Ishikawa (cell line): ENCODE measurements at regions not wholly inside any gene's neighbourhood (a gene's known extent, or its start where the extent isn't known, plus 50 kb on each side); places are given as distances from the start of the nearest gene placed in this dataset.

Experiments
- CEBPB ChIP-seq: IDR thresholded peaks from 2 replicates; pipeline ENCODE4 v1.6.1; 2012
- RAD21 ChIP-seq: IDR thresholded peaks from 2 replicates; pipeline ENCODE4 v1.6.1; 2012; ENCODE audit warnings: low read depth
- TF ChIP-seq, protein P1 (sequence below): IDR thresholded peaks from 2 replicates; pipeline ENCODE4 v1.6.1; 2012; ENCODE audit warnings: low read depth, mild to moderate bottlenecking

DNA sequence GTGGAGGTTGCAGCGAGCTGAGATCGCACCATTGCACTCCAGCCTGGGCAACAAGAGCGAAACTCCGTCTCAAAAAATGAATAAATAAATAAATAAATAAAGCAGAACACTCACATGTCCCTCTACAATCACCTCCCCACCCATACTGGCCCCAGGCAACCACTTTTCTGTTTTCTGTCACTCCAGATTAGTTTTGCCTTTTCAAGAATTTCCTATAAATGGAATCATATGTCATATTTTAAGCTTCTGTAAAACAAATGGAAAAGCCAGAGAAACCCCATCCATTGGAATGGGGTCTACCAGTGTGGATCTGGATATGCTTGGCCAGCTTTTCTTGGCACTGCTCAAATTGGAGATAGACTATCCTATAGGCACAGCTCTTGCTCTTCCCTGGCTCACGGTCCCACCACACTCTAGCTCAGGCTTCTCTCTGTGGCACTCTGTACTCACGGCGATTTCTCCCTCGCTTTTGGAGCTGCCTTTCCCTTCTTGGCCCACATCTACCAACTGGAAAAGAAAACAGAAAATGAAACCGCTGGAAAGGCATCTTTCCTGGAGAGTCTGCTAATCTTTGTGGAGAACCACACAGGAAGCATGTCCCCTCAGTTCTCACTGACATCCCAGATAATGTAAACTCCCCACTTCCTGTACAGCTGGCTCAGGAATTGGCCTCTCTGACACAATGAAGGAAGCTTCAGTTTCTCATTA is 210.1 kb downstream of the JCAD start:
- TF ChIP-seq RAD21 = no peak
- TF ChIP-seq CEBPB = no peak
- TF ChIP-seq, protein P1, sequence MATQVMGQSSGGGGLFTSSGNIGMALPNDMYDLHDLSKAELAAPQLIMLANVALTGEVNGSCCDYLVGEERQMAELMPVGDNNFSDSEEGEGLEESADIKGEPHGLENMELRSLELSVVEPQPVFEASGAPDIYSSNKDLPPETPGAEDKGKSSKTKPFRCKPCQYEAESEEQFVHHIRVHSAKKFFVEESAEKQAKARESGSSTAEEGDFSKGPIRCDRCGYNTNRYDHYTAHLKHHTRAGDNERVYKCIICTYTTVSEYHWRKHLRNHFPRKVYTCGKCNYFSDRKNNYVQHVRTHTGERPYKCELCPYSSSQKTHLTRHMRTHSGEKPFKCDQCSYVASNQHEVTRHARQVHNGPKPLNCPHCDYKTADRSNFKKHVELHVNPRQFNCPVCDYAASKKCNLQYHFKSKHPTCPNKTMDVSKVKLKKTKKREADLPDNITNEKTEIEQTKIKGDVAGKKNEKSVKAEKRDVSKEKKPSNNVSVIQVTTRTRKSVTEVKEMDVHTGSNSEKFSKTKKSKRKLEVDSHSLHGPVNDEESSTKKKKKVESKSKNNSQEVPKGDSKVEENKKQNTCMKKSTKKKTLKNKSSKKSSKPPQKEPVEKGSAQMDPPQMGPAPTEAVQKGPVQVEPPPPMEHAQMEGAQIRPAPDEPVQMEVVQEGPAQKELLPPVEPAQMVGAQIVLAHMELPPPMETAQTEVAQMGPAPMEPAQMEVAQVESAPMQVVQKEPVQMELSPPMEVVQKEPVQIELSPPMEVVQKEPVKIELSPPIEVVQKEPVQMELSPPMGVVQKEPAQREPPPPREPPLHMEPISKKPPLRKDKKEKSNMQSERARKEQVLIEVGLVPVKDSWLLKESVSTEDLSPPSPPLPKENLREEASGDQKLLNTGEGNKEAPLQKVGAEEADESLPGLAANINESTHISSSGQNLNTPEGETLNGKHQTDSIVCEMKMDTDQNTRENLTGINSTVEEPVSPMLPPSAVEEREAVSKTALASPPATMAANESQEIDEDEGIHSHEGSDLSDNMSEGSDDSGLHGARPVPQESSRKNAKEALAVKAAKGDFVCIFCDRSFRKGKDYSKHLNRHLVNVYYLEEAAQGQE = no peak
